Retina (tissue), 1 donor: ENCODE measurements at regions not wholly inside any gene's neighbourhood (a gene's known extent, or its start where the extent isn't known, plus 50 kb on each side); places are given as distances from the start of the nearest gene placed in this dataset.
"Not testable (repeated sequence)": the region's sequence is repeated elsewhere in the genome, so short reads cannot be mapped to it uniquely, and the experiment has no call there.

Experiments used
- DNase-seq: peaks from one replicate; pipeline ENCODE4 v3.0.0-alpha.2; 2016

DNA sequence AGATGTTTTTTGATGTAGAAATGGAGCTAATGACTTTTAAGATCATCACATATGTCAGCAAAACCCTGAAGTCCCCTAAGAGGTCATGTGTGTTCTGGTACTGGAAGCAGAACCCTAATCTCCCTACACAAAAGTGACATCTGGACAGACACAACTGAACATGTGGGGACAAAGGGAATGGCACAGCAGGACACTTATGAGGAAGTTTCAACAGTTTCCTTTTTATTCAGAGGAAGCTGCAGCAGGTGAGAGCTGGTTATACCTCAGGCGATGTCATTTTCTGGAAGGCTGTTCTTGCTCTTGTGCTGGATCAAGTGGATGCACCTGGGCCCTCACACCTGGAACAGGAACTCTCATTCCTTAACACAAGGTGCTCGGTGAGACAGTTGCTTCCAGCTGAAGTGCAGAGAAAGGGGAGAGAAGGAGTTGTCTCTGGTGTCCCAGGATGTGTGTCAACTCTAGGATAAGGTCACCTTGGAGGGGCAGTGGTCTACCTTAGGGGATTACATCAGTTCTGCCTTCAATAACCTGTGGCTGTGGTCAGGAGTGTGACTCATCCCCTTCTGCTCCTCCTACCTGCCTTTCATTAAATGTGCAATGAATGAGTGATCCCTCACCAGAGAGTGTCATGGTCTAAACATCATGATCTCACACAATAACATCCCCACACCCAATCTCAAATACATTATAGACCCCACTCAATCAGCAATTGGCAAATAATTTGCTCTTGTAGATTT lies 463.4 kb downstream of the TMEM121 start:
- DNase-seq: no peak

DNA sequence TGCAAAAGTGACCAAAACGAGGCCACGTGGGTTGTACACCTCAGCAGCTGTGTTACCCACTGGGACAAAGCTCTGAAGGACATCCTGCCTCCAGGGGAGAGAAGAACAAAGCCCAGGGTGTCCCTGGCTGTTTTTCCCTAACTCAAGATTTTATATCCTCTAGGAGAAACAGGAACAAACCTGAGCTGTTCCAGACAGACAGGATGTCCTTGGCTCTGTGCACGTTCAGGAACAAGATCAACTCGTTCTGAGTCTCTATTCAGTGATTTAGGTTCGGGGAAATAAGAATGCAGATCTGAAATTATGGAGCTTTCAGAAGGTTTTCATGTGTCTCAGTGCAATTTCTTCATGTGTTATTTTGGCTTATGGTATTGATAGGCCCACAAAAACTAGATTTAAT lies 465.3 kb downstream of the TMEM121 start:
- DNase-seq: not testable (repeated sequence)

DNA sequence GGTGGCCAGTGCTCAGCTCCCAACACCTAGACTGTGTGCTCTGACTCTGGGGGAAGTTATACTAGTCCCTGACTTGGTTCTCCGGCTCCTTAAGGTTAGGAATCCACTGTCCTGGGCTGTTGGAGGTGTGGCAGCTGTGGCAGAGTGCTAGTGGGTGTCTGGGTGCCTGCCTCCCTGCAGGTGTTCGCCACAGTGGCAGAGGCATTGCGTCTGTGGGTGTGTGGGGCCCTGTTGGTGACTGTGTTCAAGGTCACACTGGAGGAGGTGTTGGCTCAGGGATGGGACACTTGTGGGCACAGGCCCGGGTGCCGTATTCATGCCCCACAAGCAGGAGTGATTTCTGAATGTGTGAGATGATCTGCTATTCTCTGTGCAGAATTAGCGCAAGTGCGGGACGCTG lies 467.4 kb downstream of the TMEM121 start:
- DNase-seq: no peak

DNA sequence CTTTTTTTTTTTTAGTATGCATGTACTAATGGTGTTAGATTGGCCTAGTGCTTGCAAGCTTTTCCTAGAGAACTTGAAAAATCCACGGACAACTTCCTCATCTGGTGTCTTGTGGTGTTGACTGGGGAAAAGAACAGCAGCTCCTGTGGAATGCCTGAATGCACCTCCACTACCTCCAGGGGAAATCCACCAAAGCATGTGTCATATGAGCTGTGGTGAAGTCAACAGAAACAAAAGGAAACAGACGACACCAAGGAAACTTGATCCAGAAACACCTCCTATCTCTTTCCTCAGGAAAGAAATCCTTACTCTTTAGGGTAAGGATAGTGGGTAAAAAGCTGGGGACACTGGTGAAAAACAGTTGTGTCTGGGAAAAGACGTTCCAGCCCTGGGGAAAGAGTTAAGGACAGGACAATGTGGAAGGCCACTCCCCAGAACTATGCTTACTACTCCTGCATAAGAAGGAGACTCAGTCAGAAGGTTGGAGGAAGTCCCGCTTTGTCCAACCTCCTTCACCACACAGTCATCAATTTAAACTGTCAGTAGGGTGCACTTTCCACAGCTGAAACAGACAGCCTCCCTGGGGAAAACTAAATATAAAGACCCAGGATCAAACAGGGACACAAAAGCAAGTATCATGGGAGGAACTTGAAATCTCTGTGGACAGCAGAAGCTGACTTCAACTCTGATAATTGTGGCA lies 468.8 kb downstream of the TMEM121 start:
- DNase-seq: not testable (repeated sequence)

DNA sequence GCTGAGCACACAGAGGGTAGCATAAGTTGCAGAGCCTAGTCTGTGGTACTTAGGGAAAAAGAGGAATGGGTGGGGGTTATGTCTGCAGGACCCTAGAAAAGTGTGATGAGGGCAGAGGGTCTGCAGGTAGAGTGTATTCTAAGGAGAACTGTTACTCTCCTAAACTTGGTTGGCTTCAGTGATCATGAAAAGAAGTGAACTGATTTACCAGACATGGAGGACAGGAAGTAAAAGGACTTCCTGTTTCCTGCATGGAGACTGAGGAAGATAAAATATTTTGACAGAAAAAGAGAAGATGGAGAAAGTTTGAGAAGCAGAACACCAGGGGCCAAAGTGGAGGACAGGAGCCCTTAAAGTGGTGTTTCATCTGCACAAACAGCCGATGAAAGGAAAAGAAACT lies 472.2 kb downstream of the TMEM121 start:
- DNase-seq: not testable (repeated sequence)

DNA sequence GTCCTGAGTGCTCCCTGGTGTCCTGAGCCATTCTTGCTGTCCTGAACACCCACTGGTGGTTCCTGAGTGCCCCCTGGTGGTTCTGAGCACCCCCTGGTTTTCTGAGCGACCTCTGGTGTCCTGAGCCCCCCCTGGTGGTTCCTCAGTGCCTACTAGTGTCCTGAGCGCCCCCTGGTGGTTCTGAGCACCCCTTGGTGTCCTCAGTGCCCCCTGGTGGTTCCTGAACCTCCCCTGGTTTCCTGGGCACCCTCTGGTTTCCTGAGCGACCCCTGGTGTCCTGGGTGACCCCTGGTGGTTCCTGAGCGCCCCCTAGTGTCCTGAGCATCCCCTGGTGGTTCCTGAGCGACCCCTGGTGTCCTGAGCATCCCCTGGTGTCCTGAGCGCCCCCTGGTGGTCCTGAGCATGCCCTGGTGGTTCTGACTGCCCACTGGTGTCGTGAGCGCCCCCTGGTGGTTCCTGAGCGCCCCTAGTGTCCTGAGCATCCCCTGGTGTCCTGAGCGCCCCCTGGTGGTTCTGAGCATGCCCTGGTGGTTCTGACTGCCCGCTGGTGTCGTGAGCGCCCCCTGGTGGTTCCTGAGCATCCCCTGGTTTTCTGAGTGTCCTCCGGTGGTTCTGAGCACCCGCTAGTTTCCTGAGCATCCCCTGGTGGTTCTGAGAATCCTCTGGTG lies 473.1 kb downstream of the TMEM121 start:
- DNase-seq: no peak

DNA sequence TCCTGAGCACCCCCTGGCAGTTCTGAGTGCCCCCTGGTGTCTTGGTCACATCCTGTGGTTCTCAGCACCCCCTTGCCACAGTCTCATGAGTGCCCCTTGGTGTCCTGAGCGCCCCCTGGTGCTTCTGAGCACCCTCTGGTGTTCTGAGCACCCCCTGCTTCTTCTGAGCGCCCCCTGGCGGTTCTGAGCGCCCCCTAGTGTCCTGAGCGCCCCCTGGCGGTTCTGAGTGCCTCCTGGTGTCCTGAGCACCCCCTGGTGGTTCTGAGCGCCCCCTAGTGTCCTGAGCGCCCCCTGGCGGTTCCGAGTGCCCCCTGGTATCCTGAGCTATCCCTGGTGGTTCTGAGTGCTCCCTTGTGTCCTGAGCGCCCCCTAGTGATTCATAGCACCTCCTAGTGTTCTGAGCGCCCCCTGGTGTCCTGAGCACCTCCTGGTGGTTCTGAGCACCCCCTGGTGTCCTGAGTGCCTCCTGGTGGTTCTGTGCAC lies 473.7 kb downstream of the TMEM121 start:
- DNase-seq: not testable (repeated sequence)

DNA sequence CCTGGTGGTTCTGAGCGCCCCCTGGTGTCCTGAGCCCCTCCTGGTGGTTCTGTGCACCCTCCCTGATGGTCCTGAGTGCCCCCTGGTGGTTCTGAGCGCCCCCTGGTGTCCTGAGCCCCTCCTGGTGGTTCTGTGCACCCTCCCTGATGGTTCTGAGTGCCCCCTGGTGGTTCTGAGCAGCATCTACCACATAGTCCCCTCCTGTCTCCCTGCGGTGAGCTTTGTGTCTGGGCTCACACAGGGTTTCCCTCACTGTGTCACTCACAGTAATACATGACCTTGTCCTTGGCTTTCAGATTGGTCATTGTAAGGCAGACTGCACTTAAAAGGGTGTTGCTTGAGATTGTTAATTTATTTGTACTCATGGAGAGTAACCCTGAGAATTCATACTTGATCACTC lies 474.9 kb downstream of the TMEM121 start:
- DNase-seq: not testable (repeated sequence)

DNA sequence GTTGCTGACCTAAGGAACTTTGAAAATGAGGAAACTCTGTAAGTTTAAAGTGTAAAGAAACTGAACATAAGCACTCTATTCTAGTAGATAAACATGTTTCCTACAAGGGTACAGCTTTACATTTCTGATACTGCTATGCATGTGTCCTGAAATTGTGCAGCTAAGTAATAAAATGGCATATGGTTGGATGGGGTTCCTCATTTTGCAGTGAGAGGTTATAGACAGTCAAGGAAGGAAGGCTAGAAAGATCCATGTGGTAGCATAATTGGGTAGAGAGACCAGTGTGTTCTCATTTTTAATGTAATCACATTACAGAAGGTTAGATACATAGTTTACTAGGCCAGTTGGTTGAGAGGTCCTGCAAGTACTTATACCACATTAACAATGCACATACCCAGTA lies 477.0 kb downstream of the TMEM121 start:
- no peak for DNase-seq

DNA sequence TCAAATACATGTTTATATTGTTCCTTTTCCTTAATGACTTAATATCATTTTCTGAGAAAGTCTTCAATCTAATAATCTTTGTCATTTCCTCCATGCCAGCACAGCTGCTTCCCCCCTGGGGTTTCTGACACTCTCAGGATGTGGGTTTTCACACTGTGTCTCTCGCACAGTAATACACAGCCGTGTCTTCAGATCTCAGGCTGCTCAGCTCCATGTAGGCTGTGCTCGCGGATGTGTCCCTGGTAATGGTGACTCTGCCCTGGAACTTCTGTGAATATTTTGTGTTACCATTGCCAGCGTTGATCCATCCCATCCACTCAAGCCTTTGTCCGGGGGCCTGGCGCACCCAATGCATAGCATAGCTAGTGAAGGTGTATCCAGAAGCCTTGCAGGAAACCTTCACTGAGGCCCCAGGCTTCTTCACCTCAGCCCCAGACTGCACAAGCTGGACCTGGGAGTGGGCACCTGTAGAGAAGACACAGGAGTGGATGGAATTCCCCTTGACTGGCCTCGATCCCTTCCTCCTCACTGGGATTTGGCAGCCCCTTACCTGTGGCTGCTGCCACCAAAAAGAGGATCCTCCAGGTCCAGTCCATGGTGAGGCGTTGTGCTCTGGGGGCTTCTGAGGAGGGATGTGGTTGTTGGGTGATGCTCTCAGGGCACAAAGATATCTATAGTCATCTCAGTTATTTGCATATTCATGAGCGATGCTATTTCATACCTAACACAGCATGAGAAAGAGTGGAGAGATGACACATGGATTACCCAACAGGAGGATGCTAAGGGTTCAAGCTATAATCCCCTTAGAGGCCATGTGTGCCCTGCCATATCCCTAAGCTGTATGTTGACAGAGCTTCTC lies 478.8 kb downstream of the TMEM121 start:
- DNase-seq: not testable (repeated sequence)

DNA sequence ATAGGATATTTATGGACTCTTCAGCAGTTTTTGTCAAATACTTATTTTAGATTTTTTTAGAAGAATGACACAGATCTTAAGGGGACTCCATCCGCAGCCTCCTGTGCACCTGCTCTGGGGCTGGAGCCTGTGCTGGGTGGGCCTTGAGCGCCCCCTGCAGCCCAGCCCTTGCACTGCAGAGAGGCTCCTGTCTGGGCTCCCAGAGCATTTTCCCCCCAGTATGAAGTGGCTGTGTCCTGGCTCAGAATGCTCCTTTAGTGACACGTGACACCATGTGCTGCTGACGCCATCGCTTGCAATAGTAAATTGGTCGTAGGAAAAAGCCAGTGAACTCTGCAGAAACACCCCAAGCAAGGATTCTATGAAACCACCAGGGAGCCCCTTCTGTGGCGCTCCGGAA lies 479.7 kb downstream of the TMEM121 start:
- DNase-seq: not testable (repeated sequence)

DNA sequence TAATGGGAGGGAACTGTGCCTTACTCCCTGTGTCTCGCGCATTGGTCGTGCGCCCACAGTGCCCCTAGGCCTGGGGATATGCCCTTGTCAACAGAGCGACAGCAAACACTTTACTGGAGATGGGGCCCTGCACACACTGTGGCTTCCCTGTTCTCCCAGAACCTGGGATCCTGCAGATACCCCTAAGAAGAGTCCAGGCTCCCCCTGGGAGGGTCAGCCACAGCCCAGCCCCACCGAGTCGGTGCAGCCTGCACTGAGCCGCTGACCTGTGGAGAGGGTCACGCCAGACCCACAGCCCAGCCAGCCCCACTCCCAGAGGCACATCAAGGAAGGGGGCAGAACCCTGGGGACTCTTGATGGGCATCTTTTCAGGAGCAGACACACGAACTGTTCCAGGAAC lies 480.3 kb downstream of the TMEM121 start:
- DNase-seq: not testable (repeated sequence)

DNA sequence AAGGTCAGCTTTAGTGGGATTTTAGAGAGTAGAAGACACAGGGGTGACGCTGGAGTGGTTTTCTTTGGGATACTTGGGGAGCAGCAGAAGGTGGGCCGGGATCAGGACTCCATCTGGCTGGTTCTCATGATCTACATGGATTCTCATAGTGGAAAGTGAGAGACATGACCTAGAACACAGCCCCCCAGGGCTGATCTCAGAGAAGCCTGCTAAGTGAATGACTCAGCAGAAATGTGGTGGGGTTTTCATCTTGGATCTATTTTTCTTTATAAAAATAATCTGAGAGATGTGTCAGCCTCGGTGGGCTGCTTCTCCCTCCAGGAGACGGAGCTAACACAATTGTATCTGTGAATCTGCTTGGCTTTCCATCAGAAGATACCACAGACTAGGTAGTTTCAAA lies 484.4 kb downstream of the TMEM121 start:
- DNase-seq: no peak

DNA sequence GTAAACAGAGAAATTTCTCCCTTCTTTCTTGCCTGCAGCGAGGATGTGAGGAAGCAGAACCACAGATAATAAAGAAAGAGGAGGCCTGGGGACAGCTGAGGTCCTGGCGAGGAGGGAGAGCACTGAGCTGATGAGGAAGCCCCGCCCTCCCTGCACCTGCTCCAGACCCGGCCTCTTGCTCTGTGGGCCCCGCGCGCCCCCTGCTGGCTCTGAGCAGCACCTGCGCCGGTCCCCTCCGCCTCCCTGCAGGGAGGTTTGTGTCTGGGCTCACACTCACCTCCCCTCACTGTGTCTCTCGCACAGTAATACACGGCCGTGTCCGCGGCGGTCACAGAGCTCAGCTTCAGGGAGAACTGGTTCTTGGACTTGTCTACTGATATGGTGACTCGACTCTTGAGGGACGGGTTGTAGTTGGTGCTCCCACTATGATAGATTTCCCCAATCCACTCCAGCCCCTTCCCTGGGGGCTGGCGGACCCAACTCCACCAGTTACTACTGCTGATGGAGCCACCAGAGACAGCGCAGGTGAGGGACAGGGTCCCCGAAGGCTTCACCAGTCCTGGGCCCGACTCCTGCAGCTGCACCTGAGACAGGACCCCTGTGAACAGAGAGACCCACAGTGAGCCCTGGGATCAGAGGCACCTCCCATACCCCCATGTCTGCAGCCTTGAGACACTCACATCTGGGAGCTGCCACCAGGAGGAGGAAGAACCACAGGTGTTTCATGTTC lies 485.4 kb downstream of the TMEM121 start:
- not testable (repeated sequence) for DNase-seq

DNA sequence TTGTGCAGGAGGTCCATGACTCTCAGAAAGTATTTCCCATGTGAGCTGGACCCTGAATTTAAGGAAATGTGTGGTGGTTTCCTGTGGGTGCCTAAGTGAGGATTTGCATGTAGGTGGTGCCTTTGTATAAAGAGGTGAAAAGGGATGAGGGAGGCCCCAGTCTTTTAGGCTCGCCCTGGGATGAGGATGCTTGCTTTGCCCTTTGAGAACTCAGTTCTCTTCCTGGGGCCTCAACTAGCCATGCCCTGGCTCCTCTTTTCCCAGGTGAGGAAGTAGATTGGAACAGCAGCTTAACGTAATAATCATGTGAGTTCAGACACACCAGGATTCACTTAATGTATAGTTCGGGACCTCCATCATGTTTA lies 486.0 kb downstream of the TMEM121 start:
- DNase-seq: not testable (repeated sequence)

DNA sequence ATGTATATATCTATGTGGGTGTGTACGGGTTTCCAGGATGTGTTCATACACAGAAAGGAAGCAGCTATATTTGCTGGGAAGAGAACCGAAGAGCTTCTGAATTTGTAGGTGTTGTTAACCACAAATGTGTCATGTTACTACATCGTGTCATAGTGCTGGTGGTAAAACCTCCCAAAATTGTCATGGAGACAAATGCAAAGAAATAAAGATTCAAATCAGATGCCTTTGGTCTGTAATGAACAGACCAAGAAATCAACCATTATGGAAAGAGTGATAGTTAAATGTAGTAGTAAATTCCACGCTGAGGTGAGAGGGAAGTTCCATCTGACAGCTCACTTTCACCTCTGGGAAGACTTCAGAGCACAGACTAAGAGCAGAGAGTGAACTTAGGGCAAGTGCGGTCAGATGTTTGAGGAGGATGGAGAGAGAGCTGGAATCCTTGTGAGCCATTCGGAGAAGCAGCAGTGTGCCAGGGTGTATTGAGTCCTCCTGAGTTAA lies 487.5 kb downstream of the TMEM121 start:
- no peak for DNase-seq

DNA sequence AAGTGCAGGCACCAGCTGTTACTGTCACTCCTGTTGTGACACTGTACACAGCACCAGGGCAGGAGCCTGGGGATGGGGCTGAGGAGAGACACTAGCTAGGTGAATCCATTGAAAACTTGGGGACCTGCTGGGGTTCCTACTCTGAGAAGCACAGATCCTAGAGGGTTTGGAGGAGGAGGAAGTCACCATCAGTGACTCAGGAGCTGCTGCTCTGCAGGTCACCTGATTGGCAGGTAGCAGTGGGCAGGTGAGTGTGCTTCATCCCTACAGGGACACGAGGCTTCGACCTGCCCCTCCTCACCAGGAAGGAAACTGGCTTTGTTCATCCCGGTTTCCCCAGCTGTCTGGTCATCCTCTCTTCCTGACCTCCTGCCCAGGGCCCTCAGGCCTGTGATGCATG lies 491.6 kb downstream of the TMEM121 start:
- not testable (repeated sequence) for DNase-seq

DNA sequence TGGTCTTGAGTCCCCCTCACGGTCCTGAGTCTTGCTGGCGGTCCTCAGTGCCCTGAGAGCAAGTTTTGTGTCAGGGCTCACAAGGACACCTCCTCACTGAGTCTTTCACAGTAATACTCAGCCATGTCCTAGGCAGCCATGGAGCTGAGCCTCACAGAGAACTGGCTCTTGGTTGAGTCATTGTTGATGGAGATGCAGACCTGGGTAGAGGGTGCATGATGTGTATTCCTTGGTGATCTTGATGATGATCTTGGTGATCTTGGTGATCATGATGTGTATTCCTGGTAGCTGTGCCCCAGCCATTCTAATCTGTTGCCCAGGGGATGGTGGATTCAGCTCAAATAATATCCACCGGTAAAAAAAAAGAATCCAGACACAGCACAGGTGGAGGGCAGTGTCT lies 495.4 kb downstream of the TMEM121 start:
- DNase-seq: no peak

DNA sequence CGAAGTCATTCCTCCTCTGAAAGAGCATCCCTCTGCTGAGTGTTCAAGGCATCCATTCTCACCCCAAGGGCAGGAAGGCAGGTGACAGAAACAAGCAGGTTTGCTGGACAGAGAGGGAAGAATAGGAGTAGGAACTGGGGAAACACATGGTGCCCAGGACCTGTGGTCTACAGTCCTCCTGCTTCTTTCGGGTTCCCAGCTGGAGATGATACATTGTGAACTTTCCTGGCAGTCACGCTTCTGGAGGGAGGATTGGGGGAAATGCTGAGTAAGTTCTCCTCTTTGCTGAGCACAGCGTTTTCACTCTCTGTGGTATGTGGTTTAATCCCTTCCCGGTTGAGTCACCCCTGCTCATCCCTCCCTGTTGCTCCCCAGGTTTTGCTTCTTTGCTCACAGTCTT lies 496.3 kb downstream of the TMEM121 start:
- not testable (repeated sequence) for DNase-seq

DNA sequence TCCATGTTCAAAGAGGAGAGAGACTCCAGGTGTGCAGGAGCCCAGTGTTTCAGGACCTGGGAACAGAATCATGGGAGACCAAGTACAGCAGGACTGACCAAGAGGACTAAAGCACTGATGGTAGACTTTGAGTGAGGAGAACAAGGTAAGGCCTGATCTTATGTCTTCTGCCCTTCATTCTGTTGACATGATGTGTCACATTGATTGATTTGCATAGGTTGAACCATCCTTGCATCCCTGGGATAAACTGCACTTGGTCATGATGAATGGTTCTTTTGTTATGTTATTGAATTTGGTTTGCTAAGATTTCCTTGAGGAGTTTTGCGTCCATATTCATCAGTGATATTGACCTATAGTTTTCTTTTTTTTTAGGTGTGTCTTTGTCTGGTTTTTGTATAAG lies 497.0 kb downstream of the TMEM121 start:
- no peak for DNase-seq

DNA sequence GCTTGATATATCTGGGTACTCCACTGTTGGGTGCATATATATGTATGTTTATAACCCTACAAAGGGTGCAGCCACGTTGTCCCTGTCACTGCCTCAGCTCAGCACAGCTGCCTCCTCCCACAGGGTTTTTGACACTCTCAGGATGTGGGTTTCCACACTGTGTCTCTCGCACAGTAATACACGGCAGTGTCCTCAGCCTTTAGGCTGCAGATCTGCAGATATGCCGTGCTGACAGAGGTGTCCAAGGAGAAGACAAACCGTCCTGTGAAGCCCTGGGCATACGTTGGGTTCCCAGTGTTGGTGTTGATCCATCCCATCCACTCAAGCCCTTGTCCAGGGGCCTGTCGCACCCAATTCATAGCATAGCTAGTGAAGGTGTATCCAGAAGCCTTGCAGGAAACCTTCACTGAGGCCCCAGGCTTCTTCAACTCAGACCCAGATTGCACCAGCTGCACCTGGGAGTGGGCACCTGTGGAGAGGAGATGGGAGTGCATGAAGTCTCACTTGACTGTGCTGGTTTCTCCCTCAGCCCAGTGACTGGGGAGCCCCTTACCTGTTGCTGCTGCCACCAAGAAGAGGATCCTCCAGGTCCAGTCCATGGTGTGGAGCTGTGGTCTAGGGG lies 498.7 kb downstream of the TMEM121 start:
- DNase-seq: no peak
